NT2/D1 (cell line): ENCODE measurements at regions not wholly inside any gene's neighbourhood (a gene's known extent, or its start where the extent isn't known, plus 50 kb on each side); places are given as distances from the start of the nearest gene placed in this dataset.

Experiments used
- SUZ12 ChIP-seq: IDR thresholded peaks from 2 replicates; pipeline ENCODE4 v1.6.1; 2011; ENCODE audit not compliant: insufficient read length, insufficient read depth; ENCODE audit errors: extremely low read depth
- YY1 ChIP-seq: IDR thresholded peaks from 2 replicates; pipeline ENCODE4 v1.6.1; 2011; ENCODE audit not compliant: insufficient read length, insufficient read depth
- ZNF274 ChIP-seq: IDR thresholded peaks from 2 replicates; pipeline ENCODE4 v1.6.1; 2011; ENCODE audit warnings: mild to moderate bottlenecking, low read depth, low read length

DNA sequence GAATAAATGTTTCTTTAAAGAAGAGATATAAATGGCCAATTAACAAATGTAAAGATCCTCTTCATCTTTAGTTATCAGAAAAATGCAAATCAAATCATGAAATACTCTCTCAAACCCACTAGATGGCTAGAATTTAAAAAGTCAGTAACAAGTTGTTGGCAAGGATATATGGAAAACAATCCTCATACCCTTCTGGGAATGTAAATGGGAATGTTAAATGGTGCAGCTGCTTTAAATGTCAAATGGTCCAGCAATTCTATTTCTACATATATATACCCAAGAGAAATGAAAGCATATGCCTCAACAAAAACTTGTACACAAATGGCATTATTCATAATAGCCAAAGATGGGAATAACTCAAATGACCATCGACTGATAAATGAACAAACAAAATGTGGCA, 283.5 kb downstream of the RWDD3 start:
- no peak for TF ChIP-seq YY1
- TF ChIP-seq ZNF274: no peak
- no peak for TF ChIP-seq SUZ12
